ENCODE measurements at regions not wholly inside any gene's neighbourhood (a gene's known extent, or its start where the extent isn't known, plus 50 kb on each side); places are given as distances from the start of the nearest gene placed in this dataset.

DNA sequence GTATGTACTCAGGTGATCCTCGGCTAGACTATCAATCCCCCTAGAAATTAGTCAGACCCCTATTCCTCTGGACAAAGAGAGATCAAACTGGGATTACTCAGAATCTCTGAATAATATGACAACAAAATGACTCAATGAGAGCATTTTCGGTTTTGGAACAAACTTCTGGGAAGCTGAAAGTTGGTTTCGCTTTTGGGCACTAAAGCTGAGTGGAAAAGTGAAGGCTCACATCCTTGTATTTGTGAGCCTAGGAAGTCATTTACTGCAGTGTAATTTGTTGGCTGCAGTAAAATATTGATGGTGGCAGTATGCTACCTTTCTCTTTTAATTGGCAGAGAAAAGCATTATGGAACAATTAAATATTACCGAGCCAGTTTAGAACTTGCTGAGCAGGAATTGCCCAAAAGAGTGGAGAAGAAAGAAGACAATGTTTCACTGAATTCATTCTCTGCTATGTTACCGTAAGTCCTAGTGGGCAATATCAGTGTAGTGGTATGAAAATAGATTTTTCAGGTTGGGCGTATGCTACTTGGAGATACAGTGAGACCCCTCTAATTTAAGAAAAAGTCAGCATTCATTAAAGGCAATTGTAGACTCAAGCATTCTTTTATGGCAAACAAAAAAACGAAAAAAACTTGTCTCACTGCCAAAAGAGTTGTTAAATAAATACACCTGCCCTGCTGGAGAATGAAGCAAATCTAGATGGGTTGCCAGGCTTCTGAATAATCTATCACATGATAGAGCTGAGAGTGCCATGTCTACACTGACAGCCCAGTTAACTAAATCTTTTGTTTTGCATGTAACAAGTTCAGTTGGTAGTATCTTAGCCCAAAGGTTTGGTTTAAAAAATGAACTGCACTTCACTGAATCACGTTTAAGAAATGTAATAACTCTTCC is 69.6 kb downstream of the AGTR2 start:
- Histone ChIP-seq H3K36me3 (ENCODE audit: control insufficient read depth in 2 of 2, extremely low read depth in 1 of 2, insufficient read depth in 2 of 2, low read length in 2 of 2) (no peaks in the 10 kb centered on the region), H4K20me1 (ENCODE audit: control insufficient read depth, extremely low read depth, insufficient read depth, low read length) (no peaks in the 10 kb centered on the region), H2AFZ (ENCODE audit: control insufficient read depth, low read length) (no peak overlapping the region), H3K79me2 (ENCODE audit: control insufficient read depth, insufficient read depth, low read length) (no peaks in the 10 kb centered on the region), H3K9ac (ENCODE audit: control insufficient read depth, extremely low read depth, insufficient read depth, low read length) (no peak overlapping the region), H3K4me2 (ENCODE audit: control insufficient read depth, extremely low read depth, insufficient read depth, low read depth, low read length) (peak overlapping the region; percentile 81), H3K9me1 (ENCODE audit: control insufficient read depth, extremely low read depth, insufficient read depth, low read length) (no peaks in the 10 kb centered on the region), H3K4me3 (ENCODE audit: control insufficient read depth in 2 of 3, extremely low read depth in 1 of 3, insufficient read depth in 2 of 3, low read depth in 1 of 3, low read length in 3 of 3) (peak overlapping the region in 2 of 3 experiments; percentile 24 to 32), H3K27me3 (ENCODE audit: control insufficient read depth, extremely low read depth, insufficient read depth, low read length) (no peaks in the 10 kb centered on the region), H3K4me1 (ENCODE audit: control insufficient read depth, extremely low read depth, insufficient read depth, low read length) (peaks cover 35% of the 10 kb centered on the region), H3K9me3 (ENCODE audit: control insufficient read depth, low read depth, low read length) (no peaks in the 10 kb centered on the region), H3K27ac (ENCODE audit: control insufficient read depth, insufficient read depth, low read length) (peak overlapping the region; percentile 54)
- FAIRE-seq: no peak
- dilution Hi-C loops (cut with MboI; ENCODE audit: extremely low pct_ligation_motif_present, low sequenced_read_pairs): no loop called here
- DNase-seq (ENCODE audit: low read depth, low spot score): peak; percentile 2
- TF ChIP-seq, protein P1, sequence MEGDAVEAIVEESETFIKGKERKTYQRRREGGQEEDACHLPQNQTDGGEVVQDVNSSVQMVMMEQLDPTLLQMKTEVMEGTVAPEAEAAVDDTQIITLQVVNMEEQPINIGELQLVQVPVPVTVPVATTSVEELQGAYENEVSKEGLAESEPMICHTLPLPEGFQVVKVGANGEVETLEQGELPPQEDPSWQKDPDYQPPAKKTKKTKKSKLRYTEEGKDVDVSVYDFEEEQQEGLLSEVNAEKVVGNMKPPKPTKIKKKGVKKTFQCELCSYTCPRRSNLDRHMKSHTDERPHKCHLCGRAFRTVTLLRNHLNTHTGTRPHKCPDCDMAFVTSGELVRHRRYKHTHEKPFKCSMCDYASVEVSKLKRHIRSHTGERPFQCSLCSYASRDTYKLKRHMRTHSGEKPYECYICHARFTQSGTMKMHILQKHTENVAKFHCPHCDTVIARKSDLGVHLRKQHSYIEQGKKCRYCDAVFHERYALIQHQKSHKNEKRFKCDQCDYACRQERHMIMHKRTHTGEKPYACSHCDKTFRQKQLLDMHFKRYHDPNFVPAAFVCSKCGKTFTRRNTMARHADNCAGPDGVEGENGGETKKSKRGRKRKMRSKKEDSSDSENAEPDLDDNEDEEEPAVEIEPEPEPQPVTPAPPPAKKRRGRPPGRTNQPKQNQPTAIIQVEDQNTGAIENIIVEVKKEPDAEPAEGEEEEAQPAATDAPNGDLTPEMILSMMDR (optimal IDR thresholded peaks at IDR 0.05 in 1 of 3, IDR thresholded peaks at IDR 0.05 in 1 of 3, conservative IDR thresholded peaks at IDR 0.05 in 1 of 3; ENCODE audit: extremely low read depth in 1 of 3, insufficient read depth in 2 of 3, low read length in 3 of 3): no peak

DNA sequence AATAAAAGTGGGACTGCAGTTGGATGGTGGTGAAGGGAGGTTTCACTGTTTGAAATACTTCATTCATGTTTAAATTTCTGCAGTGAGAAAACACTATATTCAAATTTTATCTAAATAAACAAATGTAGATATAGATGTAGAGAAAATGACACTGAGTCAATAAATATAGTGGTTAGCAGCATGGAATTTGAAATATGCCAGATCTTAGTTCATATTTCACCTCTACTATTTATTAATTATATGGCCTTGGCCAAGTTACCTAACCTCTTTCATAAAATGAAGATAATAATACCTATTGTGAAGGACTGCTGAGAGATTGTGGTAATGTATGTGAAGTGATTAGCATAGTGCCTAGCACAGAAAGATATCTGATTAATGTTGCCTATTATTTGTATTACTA is 70.5 kb downstream of the AGTR2 start:
- Histone ChIP-seq H2AFZ (ENCODE audit: control insufficient read depth, low read length) (no peak overlapping the region), H3K79me2 (ENCODE audit: control insufficient read depth, insufficient read depth, low read length) (no peaks in the 10 kb centered on the region), H3K9ac (ENCODE audit: control insufficient read depth, extremely low read depth, insufficient read depth, low read length) (no peak overlapping the region), H3K9me3 (ENCODE audit: control insufficient read depth, low read depth, low read length) (no peaks in the 10 kb centered on the region), H3K36me3 (ENCODE audit: control insufficient read depth in 2 of 2, extremely low read depth in 1 of 2, insufficient read depth in 2 of 2, low read length in 2 of 2) (no peaks in the 10 kb centered on the region), H3K4me3 (ENCODE audit: control insufficient read depth in 2 of 3, extremely low read depth in 1 of 3, insufficient read depth in 2 of 3, low read depth in 1 of 3, low read length in 3 of 3) (no peak overlapping the region), H3K4me1 (ENCODE audit: control insufficient read depth, extremely low read depth, insufficient read depth, low read length) (peaks cover 35% of the 10 kb centered on the region), H4K20me1 (ENCODE audit: control insufficient read depth, extremely low read depth, insufficient read depth, low read length) (no peaks in the 10 kb centered on the region), H3K9me1 (ENCODE audit: control insufficient read depth, extremely low read depth, insufficient read depth, low read length) (no peaks in the 10 kb centered on the region), H3K27ac (ENCODE audit: control insufficient read depth, insufficient read depth, low read length) (no peak overlapping the region), H3K27me3 (ENCODE audit: control insufficient read depth, extremely low read depth, insufficient read depth, low read length) (no peaks in the 10 kb centered on the region), H3K4me2 (ENCODE audit: control insufficient read depth, extremely low read depth, insufficient read depth, low read depth, low read length) (peak overlapping the region; percentile 81)
- DNase-seq (ENCODE audit: low read depth, low spot score): no peak
- no peak for FAIRE-seq
- dilution Hi-C loops (cut with MboI; ENCODE audit: extremely low pct_ligation_motif_present, low sequenced_read_pairs): no loop called here
- TF ChIP-seq, protein P1 (optimal IDR thresholded peaks at IDR 0.05 in 1 of 3, IDR thresholded peaks at IDR 0.05 in 1 of 3, conservative IDR thresholded peaks at IDR 0.05 in 1 of 3; ENCODE audit: extremely low read depth in 1 of 3, insufficient read depth in 2 of 3, low read length in 3 of 3): no peak
- TF ChIP-seq EZH2 (IDR thresholded peaks at IDR 0.05; ENCODE audit: low read length): no peak
